Motor neuron (in vitro differentiated cells): ENCODE measurements at regions not wholly inside any gene's neighbourhood (a gene's known extent, or its start where the extent isn't known, plus 50 kb on each side); places are given as distances from the start of the nearest gene placed in this dataset.
"Not testable (repeated sequence)": the region's sequence is repeated elsewhere in the genome, so short reads cannot be mapped to it uniquely, and the experiment has no call there.

Experiments used
- ATAC-seq, 8 experiments: fragments of 200-7000 bp; cut with Tn5 transposase; replicated peaks in 6 of 8; 2 replicates each; pipeline ENCODE4 v1.8.0; 2021; ENCODE audit warnings: mild to moderate bottlenecking in 8 of 8, moderate library complexity in 8 of 8
- H3K27ac ChIP-seq, 2 donors: fragments of 250-450 bp; sonication (Bioruptor Pico); 2 replicates each; pipeline ENCODE4 v1.9.0; 2021; ENCODE audit warnings: antibody characterized with exemption in 2 of 2, mild to moderate bottlenecking in 2 of 2, moderate library complexity in 1 of 2
- H3K4me1 ChIP-seq, 2 donors: fragments of 250-450 bp; sonication (Bioruptor Pico); replicated peaks in 1 of 2; 2 replicates each; pipeline ENCODE4 v1.6.1; 2021; ENCODE audit warnings: antibody characterized with exemption in 2 of 2, mild to moderate bottlenecking in 2 of 2, moderate library complexity in 1 of 2
- H3K4me3 ChIP-seq, 5 donors: fragments of 250-450 bp; sonication (Bioruptor Pico); 2 replicates each; pipeline ENCODE4 v1.9.0; 2021; ENCODE audit warnings: antibody characterized with exemption in 5 of 5, mild to moderate bottlenecking in 5 of 5, moderate library complexity in 4 of 5
- WGBS, 10 experiments: fragments of 450-650 bp; shearing (Covaris generic); methylation state at CpG; one replicate each; pipeline ENCODE4 v1.0.0; 2022; 5-methylcytosine and 5-hydroxymethylcytosine counted together
- in situ Hi-C, 9 experiments: fragments of 400-800 bp; cut with MboI; loops; one replicate each; pipeline ENCODE4 v1.15.0; 2021; ENCODE audit warnings: low sequenced_read_pairs in 9 of 9, low pct_unique_long_range_greater_than_20kb in 2 of 9; ENCODE audit not compliant: unreplicated experiment in 9 of 9

DNA sequence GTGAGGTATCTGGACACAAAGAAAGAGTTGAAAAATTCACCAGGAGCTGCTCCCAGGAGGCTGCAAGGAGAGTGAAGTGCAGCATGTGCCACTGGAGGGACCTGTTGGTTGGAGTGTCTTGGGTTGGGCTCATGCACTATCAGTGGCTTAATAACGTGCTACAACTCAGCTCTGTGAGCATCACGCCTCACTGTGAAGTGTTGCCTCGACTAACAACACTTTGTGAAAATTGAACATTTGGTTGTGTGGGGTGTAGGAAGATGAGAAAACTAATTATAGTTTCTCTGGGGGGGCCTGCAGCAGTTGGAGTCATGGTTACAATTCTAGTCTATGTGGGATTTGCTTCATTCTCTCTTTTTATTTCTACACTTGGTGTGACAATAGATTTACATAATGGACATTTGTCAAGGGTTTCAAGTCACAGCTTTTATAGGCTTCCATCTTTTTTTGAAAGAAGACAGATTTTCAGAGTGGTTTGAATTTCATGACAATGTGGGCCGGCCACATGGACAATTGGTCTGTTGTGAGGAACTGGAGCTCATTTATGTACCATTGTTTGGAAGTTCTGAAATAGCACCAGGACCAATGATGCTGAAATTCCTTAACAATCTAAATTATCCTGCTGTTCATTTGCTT is 121.3 kb downstream of the RAMP3 start:
- H3K27ac ChIP-seq: no peak overlapping the region
- WGBS, 10 experiments: 0 to 100% (median 44%) methylated on average over 1 to 4 of the region's 4 CpGs; no CpG with 5 or more reads in 1 of the 10 experiments
- in situ Hi-C loops: no loop called here
- H3K4me1 ChIP-seq: no peaks in the 10 kb centered on the region
- H3K4me3 ChIP-seq: no peak overlapping the region
- peak in 3 of 8 experiments; percentile 65 to 84 (median 70) for ATAC-seq

DNA sequence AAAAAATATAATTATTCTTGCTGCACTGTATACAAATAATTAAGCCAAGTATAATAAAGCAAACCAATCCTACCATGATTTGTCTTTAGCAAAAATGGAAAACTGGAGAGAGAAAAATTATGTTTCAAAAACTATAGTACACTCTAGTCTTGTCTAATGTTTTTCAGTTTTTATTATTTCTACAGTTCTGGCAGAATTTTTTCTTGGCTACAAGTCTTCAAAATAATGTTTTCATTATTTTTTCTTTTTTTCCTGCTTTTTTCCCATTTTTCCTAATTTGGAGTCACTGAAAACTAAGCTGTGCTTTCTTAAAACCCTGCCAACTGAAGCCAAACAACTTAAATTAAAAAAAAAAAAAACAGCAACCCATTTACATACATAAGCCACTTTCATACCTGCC is 132.0 kb downstream of the RAMP3 start:
- H3K4me1 ChIP-seq, H3K4me3 ChIP-seq, ATAC-seq, H3K27ac ChIP-seq, in situ Hi-C loops: not testable (repeated sequence)

DNA sequence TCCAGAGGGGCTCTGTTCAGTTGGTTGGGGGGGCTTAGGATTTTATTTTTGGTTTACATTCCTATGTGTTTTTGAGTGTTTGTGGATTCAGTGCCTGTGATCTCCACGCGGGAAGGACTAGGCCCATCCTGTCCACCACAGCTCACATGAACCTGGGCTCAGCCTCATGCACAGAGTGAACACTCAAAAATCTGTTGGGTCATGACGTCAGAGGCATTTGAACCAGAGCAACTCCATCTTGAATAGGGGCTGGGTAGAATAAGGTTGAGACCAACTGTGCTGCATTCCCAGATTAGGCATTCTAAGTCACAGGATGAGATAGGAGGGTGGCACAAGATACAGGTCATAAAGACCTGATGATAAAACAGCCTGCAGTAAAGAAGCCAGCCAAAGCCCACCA is 133.3 kb downstream of the RAMP3 start:
- no peaks in the 10 kb centered on the region for H3K4me1 ChIP-seq
- no peak overlapping the region for H3K27ac ChIP-seq
- 50 to 93% (median 66%) methylated on average over 2 to 3 of the region's 3 CpGs; no CpG with 5 or more reads in 5 of the 10 experiments for WGBS, 10 experiments
- in situ Hi-C loops: no loop called here
- no peak overlapping the region for H3K4me3 ChIP-seq
- no peak for ATAC-seq

DNA sequence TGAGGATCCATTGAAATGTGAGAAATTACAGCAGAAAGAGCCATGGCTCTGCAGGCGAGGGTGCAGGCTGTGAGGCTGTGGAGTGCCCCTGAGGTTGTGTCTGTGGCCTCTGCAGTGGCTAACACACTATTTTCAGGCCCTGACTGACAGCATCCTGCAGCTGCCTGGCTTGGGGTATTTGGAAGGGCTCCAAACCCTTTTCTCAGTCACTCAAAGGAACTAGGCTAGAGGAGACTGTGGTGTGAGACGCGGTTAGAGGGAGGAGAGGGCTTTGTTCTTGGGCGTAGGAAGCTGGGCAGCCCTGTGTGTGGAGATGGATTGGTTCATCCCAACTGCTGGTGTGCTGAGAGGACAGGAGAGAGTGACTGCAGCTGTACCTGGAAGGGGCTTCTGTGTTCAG is 134.9 kb downstream of the RAMP3 start:
- ATAC-seq: peak in 2 of 8 experiments; percentile 12 to 17
- 38 to 73% (median 60%) methylated on average over 1 to 4 of the region's 4 CpGs; no CpG with 5 or more reads in 5 of the 10 experiments for WGBS, 10 experiments
- H3K4me1 ChIP-seq: no peaks in the 10 kb centered on the region
- peak overlapping the region in 1 of 2 donors; percentile 58 for H3K27ac ChIP-seq
- in situ Hi-C loops: no loop called here
- no peak overlapping the region for H3K4me3 ChIP-seq

DNA sequence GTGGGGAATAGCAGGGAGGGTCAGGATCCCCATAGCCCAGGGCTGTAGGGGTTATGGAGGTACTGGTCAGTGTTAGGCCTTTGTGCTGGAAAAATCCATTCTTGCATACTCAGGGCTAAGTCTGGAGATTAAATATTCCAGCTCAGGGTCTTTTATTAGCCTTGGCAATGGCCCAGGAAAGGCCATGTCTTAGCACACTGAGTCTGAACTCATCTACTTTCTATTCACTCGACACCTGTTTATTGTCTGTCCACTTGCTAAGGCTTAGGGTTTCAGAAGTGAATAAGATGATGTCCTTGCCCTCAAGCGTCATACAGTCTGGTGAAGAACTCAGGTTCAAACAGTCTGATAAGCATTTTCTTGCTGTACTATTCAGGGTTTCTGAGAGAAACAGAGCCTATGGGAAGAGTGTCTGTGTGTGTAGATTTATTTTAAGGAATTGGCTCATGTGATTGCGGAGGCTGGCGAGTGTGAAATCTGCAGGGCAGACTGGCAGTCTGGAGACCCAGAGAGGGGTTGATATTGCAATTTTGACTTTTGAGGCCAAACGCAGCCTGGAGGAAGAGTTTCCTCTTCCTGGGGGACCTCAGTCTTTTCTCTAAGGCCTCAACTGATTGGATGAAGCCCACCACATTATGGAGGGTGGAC is 135.8 kb downstream of the RAMP3 start:
- no peak overlapping the region for H3K27ac ChIP-seq
- WGBS, 10 experiments: 35 to 100% (median 85%) methylated on average over 2 to 5 of the region's 5 CpGs; no CpG with 5 or more reads in 2 of the 10 experiments
- in situ Hi-C loops: no loop called here
- H3K4me3 ChIP-seq: no peak overlapping the region
- no peak for ATAC-seq
- no peaks in the 10 kb centered on the region for H3K4me1 ChIP-seq

DNA sequence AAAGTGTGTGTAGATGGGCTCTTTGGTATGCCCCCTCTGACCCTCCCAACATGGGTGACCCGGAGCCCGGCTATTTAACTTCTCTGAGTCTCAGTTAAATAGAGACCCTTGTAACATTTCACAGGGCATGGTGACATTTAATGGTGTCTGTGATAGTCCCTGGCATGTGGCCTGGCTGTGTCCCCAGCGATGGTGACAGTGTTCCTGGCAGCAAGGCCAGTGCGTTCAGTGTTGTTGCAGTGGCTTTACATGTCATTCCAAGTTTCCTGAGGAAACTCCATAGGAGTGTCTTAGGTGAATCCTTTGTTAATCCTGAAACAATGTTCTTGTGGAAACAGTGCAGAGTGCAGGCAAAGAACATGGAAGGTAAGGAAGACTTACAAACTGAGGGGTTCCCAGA is 137.0 kb downstream of the RAMP3 start:
- 10 to 94% (median 75%) methylated on average over 2 to 4 of the region's 4 CpGs; no CpG with 5 or more reads in 4 of the 10 experiments for WGBS, 10 experiments
- Histone ChIP-seq H3K4me1 (no peaks in the 10 kb centered on the region), H3K4me3 (no peak overlapping the region), H3K27ac (no peak overlapping the region)
- in situ Hi-C loops: no loop called here
- ATAC-seq: no peak

DNA sequence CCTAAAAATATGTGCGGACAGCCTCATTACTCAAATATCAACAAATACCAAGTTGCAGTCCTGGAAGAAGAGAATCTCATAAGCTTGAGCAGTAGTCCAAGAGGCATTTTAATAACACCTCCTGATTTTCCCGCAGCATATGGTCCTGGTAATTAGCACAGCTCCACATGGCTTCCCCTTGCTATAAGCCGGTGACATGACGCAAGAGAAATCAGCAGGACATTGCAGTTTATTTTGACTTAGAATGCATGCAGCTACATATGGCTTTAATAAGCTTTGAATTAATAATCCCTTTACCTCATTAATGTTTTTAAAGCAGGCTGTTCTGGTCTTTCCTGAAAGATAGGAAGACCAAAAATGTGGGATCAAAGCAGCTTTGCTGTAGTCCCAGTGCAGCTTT is 137.6 kb downstream of the RAMP3 start:
- H3K4me3 ChIP-seq: no peak overlapping the region
- no peak overlapping the region for H3K27ac ChIP-seq
- in situ Hi-C loops: no loop called here
- ATAC-seq: no peak
- no peaks in the 10 kb centered on the region for H3K4me1 ChIP-seq
- 0 to 100% (median 58%) methylated on average over 1 to 4 of the region's 4 CpGs; no CpG with 5 or more reads in 2 of the 10 experiments for WGBS, 10 experiments

DNA sequence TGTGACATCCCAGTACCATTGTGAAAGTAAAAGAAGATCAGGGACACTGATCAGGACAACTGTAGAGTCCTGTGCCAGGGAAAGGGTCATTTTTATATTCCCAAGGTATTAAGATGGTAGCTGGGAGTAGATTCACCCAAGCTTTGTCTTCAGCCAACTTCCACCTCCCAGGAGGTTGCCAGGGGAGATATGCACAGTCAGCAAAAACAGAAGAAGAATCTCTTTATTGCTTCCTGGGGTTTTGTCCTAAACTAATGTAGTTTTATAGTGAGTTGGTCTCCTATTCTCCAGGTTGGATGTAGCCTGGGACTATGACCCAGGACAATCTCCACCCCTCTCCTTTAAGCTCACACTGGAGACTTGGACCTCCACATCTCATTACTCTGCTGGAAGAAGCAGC is 139.2 kb downstream of the RAMP3 start:
- in situ Hi-C loops: no loop called here
- Histone ChIP-seq H3K4me3 (no peak overlapping the region), H3K27ac (no peak overlapping the region), H3K4me1 (no peaks in the 10 kb centered on the region)
- ATAC-seq: no peak

DNA sequence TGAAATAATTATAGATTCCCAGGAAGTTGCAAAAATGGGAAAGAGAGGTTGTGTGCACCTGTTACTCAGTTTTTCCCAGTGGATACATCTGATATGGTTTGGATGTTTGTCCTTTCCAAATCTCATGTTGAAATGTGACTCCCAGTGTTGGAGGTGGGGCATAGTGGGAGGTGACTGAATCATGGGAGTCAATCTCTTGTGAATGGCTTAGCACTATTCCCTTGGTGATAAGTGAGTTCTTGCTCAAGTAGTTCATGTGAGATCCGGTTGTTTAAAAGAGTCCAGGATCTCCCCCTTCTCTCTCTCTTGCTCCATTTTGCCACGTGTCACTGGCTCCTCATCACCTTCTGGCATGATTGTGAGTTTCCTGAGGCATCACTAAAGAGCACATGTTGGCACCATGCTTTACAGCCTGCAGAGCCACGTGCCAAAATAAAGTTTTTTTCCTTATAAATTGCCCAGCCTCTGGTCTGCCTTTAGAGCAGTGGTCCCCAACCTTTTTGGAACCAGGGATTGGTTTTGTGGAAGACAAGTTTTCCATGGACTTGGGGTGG is 149.2 kb downstream of the RAMP3 start:
- in situ Hi-C loops: no loop called here
- H3K27ac ChIP-seq: no peak overlapping the region
- H3K4me3 ChIP-seq: no peak overlapping the region
- WGBS, 10 experiments: 0 to 100% (median 25%) methylated on average over 1 to 2 of the region's 3 CpGs; no CpG with 5 or more reads in 3 of the 10 experiments
- no peak for ATAC-seq
- H3K4me1 ChIP-seq: no peaks in the 10 kb centered on the region

DNA sequence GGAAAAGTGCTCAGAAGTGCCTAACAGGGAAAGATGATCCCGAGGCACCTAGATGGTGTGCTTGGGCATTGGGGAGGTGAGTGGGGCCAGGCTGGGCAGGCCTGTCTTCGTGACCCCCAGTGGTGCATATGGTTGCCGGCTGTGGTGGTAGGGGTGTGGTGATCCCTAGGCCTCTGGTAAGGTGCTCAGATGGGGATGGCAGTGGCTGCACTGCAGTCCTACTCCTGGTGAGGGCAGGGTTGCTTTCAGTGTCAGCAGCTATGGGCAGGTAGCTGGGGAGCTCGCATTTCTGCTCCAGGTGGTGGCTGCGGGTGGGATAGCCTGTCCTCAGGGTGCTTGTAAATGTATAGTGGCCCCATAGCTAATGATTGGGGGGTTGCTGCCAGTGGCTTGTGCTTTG is 154.0 kb downstream of the RAMP3 start:
- ATAC-seq: no peak
- WGBS, 10 experiments: 70 to 83% (median 77%) methylated on average over 1 to 4 of the region's 5 CpGs; no CpG with 5 or more reads in 6 of the 10 experiments

DNA sequence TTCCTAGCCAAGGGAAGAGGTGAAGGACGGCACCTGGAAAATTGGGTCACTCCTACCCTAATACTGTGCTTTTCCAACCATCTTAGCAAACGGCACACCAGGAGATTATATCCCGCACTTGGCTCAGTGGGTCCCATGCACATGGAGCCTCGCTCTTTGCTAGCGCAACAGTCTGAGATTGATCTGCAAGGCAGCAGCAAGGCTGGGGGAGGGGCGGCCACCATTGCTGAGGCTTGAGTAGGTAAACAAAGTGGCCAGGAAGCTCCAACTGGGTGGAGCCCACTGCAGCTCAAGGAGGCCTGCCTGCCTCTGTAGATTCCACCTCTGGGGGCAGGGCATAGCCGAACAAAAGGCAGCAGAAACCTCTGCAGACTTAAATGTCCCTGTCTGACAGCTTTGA is 157.9 kb downstream of the RAMP3 start:
- H3K4me3 ChIP-seq, H3K27ac ChIP-seq, ATAC-seq, H3K4me1 ChIP-seq, in situ Hi-C loops: not testable (repeated sequence)
- WGBS, 10 experiments: 37 to 100% (median 97%) methylated on average over 1 to 3 of the region's 7 CpGs; no CpG with 5 or more reads in 6 of the 10 experiments

More for the DNA sequence above, 154.0 kb downstream of the RAMP3 start:
- Histone ChIP-seq H3K27ac (no peak overlapping the region), H3K4me3 (no peak overlapping the region), H3K4me1 (no peaks in the 10 kb centered on the region)
- in situ Hi-C loops: no loop called here

DNA sequence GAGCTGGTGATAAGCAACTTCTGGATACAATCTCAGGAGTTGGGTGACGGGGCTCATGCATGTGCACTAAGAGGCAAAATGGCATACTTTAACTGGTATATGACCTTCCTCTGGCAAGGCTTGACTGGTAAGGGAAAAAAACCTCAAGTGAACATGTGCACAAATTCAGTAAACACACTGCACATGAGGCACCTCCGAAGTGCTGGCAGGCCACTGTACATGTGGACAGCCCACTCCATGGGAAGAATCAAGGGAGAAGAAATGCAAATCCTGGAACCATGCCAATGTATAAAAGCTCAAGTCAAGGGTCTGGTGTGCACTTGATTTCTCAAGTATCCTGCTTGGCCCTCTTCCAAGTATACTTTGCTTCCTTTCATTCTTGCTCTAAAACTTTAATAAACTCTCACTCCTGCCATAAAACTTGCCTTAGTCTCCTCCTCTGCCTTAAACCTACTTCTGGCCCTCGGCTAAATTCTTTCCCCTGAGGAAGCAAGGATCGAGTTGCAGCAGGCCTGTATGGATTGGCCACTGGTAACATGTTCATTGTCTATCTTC is 167.2 kb downstream of the RAMP3 start:
- WGBS, 10 experiments: 0 to 87% (median 59%) methylated on average over 1 to 4 of the region's 4 CpGs; no CpG with 5 or more reads in 2 of the 10 experiments
- Histone ChIP-seq H3K27ac (no peak overlapping the region), H3K4me3 (no peak overlapping the region), H3K4me1 (no peaks in the 10 kb centered on the region)
- no peak for ATAC-seq
- in situ Hi-C loops: no loop called here

DNA sequence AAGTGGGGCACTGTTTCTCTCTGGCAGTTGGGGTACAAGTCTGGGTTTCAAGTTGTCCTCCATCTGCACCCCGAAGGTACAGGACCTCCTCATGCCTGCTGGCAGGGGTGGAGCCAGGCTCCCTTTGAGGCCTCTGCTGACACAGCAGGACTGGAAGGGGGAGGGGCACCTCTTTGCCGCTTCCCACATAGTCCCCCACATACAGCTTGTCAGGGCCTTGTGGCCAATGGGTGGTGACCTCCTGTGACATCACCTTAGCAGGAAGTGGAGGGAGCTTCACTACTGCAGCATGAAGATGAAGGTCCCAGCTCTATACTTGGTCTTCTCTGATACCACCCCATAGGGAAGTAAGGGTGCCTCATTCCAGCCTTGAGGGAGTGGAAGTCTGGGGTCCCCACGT is 167.8 kb downstream of the RAMP3 start:
- no peak overlapping the region for H3K4me3 ChIP-seq
- H3K4me1 ChIP-seq: no peaks in the 10 kb centered on the region
- no peak overlapping the region for H3K27ac ChIP-seq
- ATAC-seq: no peak
- in situ Hi-C loops: no loop called here
- 14 to 68% (median 47%) methylated on average over 1 to 3 of the region's 3 CpGs; no CpG with 5 or more reads in 6 of the 10 experiments for WGBS, 10 experiments
